Kidney (tissue), 13 donors: ENCODE measurements at regions not wholly inside any gene's neighbourhood (a gene's known extent, or its start where the extent isn't known, plus 50 kb on each side); places are given as distances from the start of the nearest gene placed in this dataset.

ENCODE experiments used
- DNase-seq, 5 donors: peaks; one replicate each; pipeline ENCODE4 v3.0.0-alpha.2; 2013 to 2020
- FAIRE-seq: peaks from 2 replicates; lab custom pipeline; 2012; peaks lifted over from hg19 to GRCh38; lab: Jason Lieb, UNC
- H3K27ac ChIP-seq, 2 donors: one replicate each; pipeline ENCODE4 v1.7.0; 2013; ENCODE audit warnings: low read depth in 2 of 2, low read length in 2 of 2, inconsistent platforms in 1 of 2
- H3K27me3 ChIP-seq: one replicate; pipeline ENCODE4 v1.7.1; 2013; ENCODE audit warnings: low read length, inconsistent platforms; ENCODE audit not compliant: control insufficient read depth, insufficient read depth
- H3K36me3 ChIP-seq, 3 donors: one replicate each; pipeline versions ENCODE4 v1.7.0 to v1.7.1; 2013; ENCODE audit warnings: low read length in 3 of 3, control low read depth in 1 of 3, inconsistent platforms in 1 of 3; ENCODE audit not compliant: insufficient read depth in 3 of 3, control insufficient read depth in 2 of 3
- H3K4me1 ChIP-seq, 3 donors: one replicate each; pipeline versions ENCODE4 v1.7.0 to v1.7.1; 2013; ENCODE audit warnings: low read length in 3 of 3, inconsistent platforms in 1 of 3, low read depth in 1 of 3; ENCODE audit not compliant: control insufficient read depth in 2 of 3, insufficient read depth in 2 of 3
- H3K4me3 ChIP-seq, 3 donors: one replicate each; pipeline versions ENCODE4 v1.7.0 to v1.8.1; 2013; ENCODE audit warnings: low read length in 3 of 3, control low read depth in 1 of 3, inconsistent platforms in 1 of 3
- H3K9ac ChIP-seq, 3 donors: one replicate each; pipeline versions ENCODE4 v1.7.0 to v1.7.1; 2013; ENCODE audit warnings: low read length in 3 of 3, control low read depth in 1 of 3, inconsistent platforms in 1 of 3
- H3K9me3 ChIP-seq, 3 donors: one replicate each; pipeline versions ENCODE4 v1.7.0 to v1.7.1; 2013; ENCODE audit warnings: low read length in 3 of 3, control low read depth in 1 of 3, inconsistent platforms in 1 of 3; ENCODE audit not compliant: control insufficient read depth in 2 of 3, insufficient read depth in 1 of 3
- intact Hi-C: fragments of 100-400 bp; cut with DNase I; formaldehyde crosslinking; loops from one replicate; pipeline ENCODE4 v1.11.1; 2022
- TF ChIP-seq, protein P1 (sequence below): IDR thresholded peaks from 3 replicates; pipeline ENCODE4 v1.5.1; 2012; ENCODE audit warnings: mild to moderate bottlenecking, moderate library complexity, borderline replicate concordance; ENCODE audit not compliant: insufficient read depth; ENCODE audit errors: extremely low read depth
- donor health status: control.
- donor health status: control.
- donor health status: control.
- donor health status: control.
- donor health status: control.
- donor health status: DM: yes; HTN: yes; CAD: no.
- donor health status: Normal renal cell carcinoma (clear cell type).

DNA sequence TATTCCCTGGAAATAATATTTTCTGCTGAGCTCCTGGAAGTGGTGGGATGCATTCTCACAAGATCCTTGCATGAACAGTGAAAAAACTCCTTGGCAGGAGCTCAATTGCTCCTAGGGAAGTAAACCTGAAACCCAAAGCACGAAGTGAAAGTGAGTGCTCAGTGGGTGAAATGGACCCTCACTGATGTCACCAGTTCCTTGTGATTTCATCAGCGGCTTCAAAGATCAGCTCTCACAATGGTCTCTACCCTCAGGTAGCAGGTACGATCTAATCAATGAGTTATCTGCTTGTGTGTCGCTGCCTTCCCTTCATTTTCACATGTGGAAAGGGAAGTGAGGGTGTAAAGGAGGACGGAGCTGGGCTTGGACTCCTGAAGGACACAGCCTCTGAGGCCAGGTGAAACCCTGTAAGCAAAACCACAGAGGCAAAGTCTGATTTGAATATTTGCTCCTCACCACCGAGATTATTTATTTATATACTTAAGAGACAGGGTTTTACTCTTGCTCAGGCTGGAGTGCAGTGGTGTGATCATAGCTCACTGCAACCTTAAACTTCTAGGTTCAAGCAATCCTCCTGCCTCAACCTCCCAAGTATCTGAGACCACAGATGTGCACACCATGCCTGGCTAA is 255.4 kb upstream of the LYZL1 start:
- no peak overlapping the region for H3K9ac ChIP-seq
- H3K9me3 ChIP-seq, result no peaks in the 10 kb centered on the region
- H3K4me3 ChIP-seq, result no peak overlapping the region
- DNase-seq (no peak), FAIRE-seq (no peak)
- intact Hi-C loops, result no loop called here
- no peak overlapping the region for H3K27ac ChIP-seq
- H3K36me3 ChIP-seq, result no peaks in the 10 kb centered on the region
- H3K4me1 ChIP-seq, result no peaks in the 10 kb centered on the region
- TF ChIP-seq, protein P1, sequence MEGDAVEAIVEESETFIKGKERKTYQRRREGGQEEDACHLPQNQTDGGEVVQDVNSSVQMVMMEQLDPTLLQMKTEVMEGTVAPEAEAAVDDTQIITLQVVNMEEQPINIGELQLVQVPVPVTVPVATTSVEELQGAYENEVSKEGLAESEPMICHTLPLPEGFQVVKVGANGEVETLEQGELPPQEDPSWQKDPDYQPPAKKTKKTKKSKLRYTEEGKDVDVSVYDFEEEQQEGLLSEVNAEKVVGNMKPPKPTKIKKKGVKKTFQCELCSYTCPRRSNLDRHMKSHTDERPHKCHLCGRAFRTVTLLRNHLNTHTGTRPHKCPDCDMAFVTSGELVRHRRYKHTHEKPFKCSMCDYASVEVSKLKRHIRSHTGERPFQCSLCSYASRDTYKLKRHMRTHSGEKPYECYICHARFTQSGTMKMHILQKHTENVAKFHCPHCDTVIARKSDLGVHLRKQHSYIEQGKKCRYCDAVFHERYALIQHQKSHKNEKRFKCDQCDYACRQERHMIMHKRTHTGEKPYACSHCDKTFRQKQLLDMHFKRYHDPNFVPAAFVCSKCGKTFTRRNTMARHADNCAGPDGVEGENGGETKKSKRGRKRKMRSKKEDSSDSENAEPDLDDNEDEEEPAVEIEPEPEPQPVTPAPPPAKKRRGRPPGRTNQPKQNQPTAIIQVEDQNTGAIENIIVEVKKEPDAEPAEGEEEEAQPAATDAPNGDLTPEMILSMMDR, result no peak
- no peaks in the 10 kb centered on the region for H3K27me3 ChIP-seq

DNA sequence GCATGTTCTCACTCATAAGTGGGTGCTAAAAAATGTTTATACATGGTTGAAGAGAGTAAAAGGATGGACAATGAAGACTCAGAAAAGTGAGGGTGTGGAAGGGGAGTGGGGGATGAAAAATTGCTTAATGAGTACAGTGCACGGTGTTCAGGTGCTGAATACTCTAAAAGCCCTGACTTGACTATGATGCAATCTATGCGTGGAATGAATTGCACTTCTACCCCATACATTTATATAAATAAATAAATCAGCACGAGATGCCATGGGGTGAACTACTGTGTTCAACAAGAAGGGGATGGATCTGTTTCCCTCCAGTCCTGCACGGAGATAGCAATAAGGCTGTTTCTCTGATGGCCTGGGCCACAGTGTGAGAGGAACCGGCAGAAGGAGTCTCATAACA is 254.3 kb upstream of the LYZL1 start:
- TF ChIP-seq, protein P1, result no peak
- no peaks in the 10 kb centered on the region for H3K4me1 ChIP-seq
- no peak overlapping the region for H3K4me3 ChIP-seq
- H3K9me3 ChIP-seq, result no peaks in the 10 kb centered on the region
- no peak overlapping the region for H3K27ac ChIP-seq
- intact Hi-C loops, result no loop called here
- DNase-seq (no peak), FAIRE-seq (no peak)
- no peak overlapping the region for H3K9ac ChIP-seq
- no peaks in the 10 kb centered on the region for H3K27me3 ChIP-seq
- H3K36me3 ChIP-seq, result no peaks in the 10 kb centered on the region

DNA sequence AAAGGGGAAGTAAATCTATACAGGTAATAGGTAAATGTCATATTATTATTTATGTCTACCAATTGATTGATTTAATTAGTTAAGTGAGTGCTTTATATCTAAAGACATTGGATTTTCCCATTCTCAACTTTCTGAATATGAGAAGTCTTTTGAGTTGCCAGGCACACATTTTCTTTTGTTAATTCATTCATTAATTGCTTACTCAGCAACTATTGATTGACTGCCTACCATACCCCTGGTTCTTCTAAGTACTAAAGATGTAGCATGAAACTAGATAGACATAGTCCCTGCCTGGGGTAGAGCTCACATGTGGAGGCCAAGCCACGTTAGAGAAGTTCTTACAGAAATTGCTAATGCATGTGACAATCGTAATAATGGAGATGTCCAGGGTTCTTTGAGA is 253.1 kb upstream of the LYZL1 start:
- peaks cover 0 to 2% (median 0%) of the 10 kb centered on the region in 3 donors for H3K4me1 ChIP-seq
- TF ChIP-seq, protein P1, result no peak
- no peaks in the 10 kb centered on the region for H3K9me3 ChIP-seq
- H3K9ac ChIP-seq, result no peak overlapping the region
- DNase-seq, result no peak
- H3K4me3 ChIP-seq, result no peak overlapping the region
- H3K27me3 ChIP-seq, result no peaks in the 10 kb centered on the region
- no peak for FAIRE-seq
- intact Hi-C loops, result no loop called here
- H3K27ac ChIP-seq, result no peak overlapping the region
- H3K36me3 ChIP-seq, result no peaks in the 10 kb centered on the region
